ENCODE measurements at regions not wholly inside any gene's neighbourhood (a gene's known extent, or its start where the extent isn't known, plus 50 kb on each side); places are given as distances from the start of the nearest gene placed in this dataset.
"Not testable (repeated sequence)": the region's sequence is repeated elsewhere in the genome, so short reads cannot be mapped to it uniquely, and the experiment has no call there.

DNA sequence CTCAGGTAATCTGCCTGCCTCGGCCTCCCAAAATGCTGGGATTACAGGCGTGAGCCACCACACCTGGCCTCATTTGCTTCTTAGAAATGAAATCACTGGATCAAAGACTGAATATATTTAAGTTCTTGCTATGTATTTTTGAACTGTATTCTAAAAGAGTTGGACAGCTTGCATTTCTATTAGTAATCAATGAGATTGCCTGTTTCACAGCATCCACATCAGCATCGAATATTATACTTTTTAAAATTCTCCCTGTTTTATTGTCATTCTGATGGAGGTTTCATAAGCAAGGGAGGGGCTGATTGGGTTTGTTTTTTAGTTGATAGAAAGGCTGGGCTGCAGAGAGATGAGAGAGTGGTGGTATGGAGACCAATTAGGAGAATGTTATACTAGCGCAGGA lies 68.7 kb upstream of the CREB3L1 start:
- no peak overlapping the region for H3K27ac ChIP-seq (ENCODE audit: low read depth, low read length)
- H3K9ac ChIP-seq (ENCODE audit: low read depth in 1 of 2, low read length in 2 of 2) = no peak overlapping the region
- peaks cover 3 to 7% of the 10 kb centered on the region in 2 donors for H3K27me3 ChIP-seq (ENCODE audit: control insufficient read depth in 1 of 2, insufficient read depth in 2 of 2, low read length in 2 of 2)
- H3K9me3 ChIP-seq (ENCODE audit: control insufficient read depth in 1 of 2, low read length in 2 of 2) = no peaks in the 10 kb centered on the region
- no peak overlapping the region for H3K4me3 ChIP-seq (ENCODE audit: low read depth in 1 of 2, low read length in 2 of 2)
- H3K4me1 ChIP-seq (ENCODE audit: control insufficient read depth in 1 of 2, insufficient read depth in 2 of 2, low read length in 2 of 2) = no peaks in the 10 kb centered on the region
- H3K36me3 ChIP-seq (ENCODE audit: control insufficient read depth in 1 of 2, insufficient read depth in 2 of 2, low read length in 2 of 2) = no peaks in the 10 kb centered on the region

DNA sequence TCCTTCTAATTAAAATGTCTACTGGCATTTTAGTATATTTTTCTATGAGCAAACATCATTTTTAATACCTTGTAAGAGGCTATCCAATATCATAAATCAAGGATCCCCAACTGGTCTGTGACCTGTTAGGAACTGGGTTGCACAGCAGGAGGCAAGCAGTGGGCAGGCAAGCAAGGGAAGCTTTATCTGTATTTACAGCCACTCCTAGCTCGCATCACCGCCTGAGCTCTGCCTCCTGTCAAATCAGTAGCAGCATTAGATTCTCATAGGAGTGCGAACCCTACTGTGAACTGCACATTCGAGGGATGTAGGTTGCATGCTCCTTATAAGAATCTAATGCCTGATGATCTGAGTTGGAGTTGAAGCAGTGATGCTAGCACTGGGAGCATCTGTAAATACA lies 70.2 kb upstream of the CREB3L1 start:
- Histone ChIP-seq H3K9ac (ENCODE audit: low read depth in 1 of 2, low read length in 2 of 2) (no peak overlapping the region), H3K9me3 (ENCODE audit: control insufficient read depth in 1 of 2, low read length in 2 of 2) (no peaks in the 10 kb centered on the region), H3K27ac (ENCODE audit: low read depth, low read length) (no peak overlapping the region), H3K4me1 (ENCODE audit: control insufficient read depth in 1 of 2, insufficient read depth in 2 of 2, low read length in 2 of 2) (no peaks in the 10 kb centered on the region), H3K4me3 (ENCODE audit: low read depth in 1 of 2, low read length in 2 of 2) (no peak overlapping the region), H3K36me3 (ENCODE audit: control insufficient read depth in 1 of 2, insufficient read depth in 2 of 2, low read length in 2 of 2) (no peaks in the 10 kb centered on the region), H3K27me3 (ENCODE audit: control insufficient read depth in 1 of 2, insufficient read depth in 2 of 2, low read length in 2 of 2) (peaks cover 3 to 7% of the 10 kb centered on the region in 2 donors)

DNA sequence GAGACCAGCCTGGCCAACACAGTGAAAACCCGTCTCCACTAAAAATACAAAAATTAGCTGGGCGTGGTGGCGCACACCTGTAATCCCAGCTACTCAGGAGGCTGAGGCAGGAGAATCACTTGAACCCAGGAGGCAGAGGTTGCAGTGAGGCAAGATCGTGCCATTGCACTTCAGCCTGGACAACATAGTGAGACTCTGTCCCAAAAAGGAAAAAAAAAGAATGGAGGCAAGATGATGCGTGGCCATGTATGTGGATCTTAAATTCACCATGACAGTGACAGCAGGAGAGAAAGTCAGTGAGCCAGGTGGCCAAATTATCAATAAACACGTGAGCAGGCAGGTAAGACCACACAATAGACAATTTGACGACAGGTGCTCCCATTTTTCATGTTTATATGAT lies 73.0 kb upstream of the CREB3L1 start:
- H3K4me3 ChIP-seq (ENCODE audit: low read depth in 1 of 2, low read length in 2 of 2); H3K27ac ChIP-seq (ENCODE audit: low read depth, low read length); H3K9me3 ChIP-seq (ENCODE audit: control insufficient read depth in 1 of 2, low read length in 2 of 2); H3K36me3 ChIP-seq (ENCODE audit: control insufficient read depth in 1 of 2, insufficient read depth in 2 of 2, low read length in 2 of 2); H3K4me1 ChIP-seq (ENCODE audit: control insufficient read depth in 1 of 2, insufficient read depth in 2 of 2, low read length in 2 of 2); H3K9ac ChIP-seq (ENCODE audit: low read depth in 1 of 2, low read length in 2 of 2); H3K27me3 ChIP-seq (ENCODE audit: control insufficient read depth in 1 of 2, insufficient read depth in 2 of 2, low read length in 2 of 2): not testable (repeated sequence)

DNA sequence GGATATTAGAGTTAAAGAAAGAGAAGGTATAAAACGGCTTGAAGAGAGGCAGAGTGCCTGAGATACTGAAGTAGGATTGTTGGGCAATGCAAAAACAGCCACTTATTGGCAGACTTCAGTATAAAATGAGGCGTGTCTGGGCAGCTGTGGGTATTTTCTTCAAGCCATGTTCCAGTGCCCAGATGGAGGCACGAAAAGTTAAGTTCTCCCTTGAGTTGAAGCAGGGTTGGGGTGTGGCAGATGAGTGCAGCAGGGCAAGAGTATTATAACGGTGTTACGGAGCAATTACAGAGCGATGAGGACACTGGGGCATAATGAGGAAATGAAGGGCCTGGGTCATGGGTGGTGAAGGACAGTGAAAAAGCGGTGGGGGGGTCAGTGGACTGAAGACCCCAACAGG lies 73.7 kb upstream of the CREB3L1 start:
- Histone ChIP-seq H3K27me3 (ENCODE audit: control insufficient read depth in 1 of 2, insufficient read depth in 2 of 2, low read length in 2 of 2) (peaks cover 7% of the 10 kb centered on the region in 2 donors), H3K4me3 (ENCODE audit: low read depth in 1 of 2, low read length in 2 of 2) (no peak overlapping the region), H3K36me3 (ENCODE audit: control insufficient read depth in 1 of 2, insufficient read depth in 2 of 2, low read length in 2 of 2) (no peaks in the 10 kb centered on the region), H3K27ac (ENCODE audit: low read depth, low read length) (no peak overlapping the region), H3K4me1 (ENCODE audit: control insufficient read depth in 1 of 2, insufficient read depth in 2 of 2, low read length in 2 of 2) (no peaks in the 10 kb centered on the region), H3K9ac (ENCODE audit: low read depth in 1 of 2, low read length in 2 of 2) (no peak overlapping the region), H3K9me3 (ENCODE audit: control insufficient read depth in 1 of 2, low read length in 2 of 2) (no peaks in the 10 kb centered on the region)

DNA sequence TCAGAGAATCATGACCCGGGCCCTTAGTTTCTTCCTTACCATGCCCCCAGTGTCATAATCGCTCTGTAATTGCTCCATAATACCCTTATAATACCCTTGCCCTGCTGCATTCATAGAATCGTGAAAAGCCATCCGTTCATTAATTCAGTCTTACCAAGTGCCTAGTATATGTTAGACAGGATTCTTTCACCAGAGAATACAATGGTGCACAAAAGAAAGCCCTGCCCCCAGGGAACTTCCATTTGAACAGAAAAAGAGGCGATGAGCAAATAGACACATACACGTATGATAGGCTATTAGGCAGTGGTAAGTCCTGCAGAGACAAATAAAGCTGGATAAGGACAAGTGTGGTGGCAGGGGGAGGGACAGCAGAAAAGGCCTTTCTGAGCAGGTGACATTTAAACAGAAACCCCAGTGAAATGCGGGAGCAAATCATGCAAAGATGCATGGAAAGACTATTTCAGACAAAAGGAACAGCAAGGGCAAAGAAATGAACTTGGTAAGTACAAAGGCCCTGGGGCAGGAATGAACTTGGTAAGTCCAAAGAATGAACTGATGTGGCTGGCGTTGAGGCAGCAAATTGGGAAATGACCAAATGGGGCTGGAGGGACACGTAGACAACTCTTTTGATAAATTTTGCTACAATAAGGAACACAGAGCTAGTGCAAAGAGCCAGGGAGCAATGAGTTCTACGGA lies 74.6 kb upstream of the CREB3L1 start:
- Histone ChIP-seq H3K4me3 (ENCODE audit: low read depth in 1 of 2, low read length in 2 of 2) (no peak overlapping the region), H3K4me1 (ENCODE audit: control insufficient read depth in 1 of 2, insufficient read depth in 2 of 2, low read length in 2 of 2) (no peaks in the 10 kb centered on the region), H3K27me3 (ENCODE audit: control insufficient read depth in 1 of 2, insufficient read depth in 2 of 2, low read length in 2 of 2) (peaks cover 7% of the 10 kb centered on the region in 2 donors), H3K9ac (ENCODE audit: low read depth in 1 of 2, low read length in 2 of 2) (no peak overlapping the region), H3K27ac (ENCODE audit: low read depth, low read length) (no peak overlapping the region), H3K9me3 (ENCODE audit: control insufficient read depth in 1 of 2, low read length in 2 of 2) (no peaks in the 10 kb centered on the region), H3K36me3 (ENCODE audit: control insufficient read depth in 1 of 2, insufficient read depth in 2 of 2, low read length in 2 of 2) (no peaks in the 10 kb centered on the region)

DNA sequence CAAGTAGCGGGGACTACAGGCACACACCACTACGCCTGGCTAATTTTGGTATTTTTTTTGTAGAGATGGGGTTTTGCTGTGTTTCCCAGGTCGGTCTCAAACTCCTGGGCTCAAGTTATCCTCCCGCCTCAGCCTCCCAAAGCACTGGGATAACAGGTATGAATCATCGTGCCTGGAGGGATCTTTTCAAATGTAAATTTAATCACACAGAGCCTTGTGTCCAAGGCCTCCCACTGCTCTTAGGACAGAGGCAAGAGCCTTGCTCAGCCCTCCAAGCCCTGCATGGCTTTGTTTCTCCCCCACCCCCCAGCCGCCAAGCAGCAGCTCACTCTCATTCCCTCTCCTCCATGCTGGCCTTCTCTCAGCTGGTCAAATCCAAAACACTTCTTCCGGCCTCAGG lies 75.3 kb upstream of the CREB3L1 start:
- Histone ChIP-seq H3K4me1 (ENCODE audit: control insufficient read depth in 1 of 2, insufficient read depth in 2 of 2, low read length in 2 of 2) (no peaks in the 10 kb centered on the region), H3K9ac (ENCODE audit: low read depth in 1 of 2, low read length in 2 of 2) (no peak overlapping the region), H3K27ac (ENCODE audit: low read depth, low read length) (no peak overlapping the region), H3K36me3 (ENCODE audit: control insufficient read depth in 1 of 2, insufficient read depth in 2 of 2, low read length in 2 of 2) (no peaks in the 10 kb centered on the region), H3K27me3 (ENCODE audit: control insufficient read depth in 1 of 2, insufficient read depth in 2 of 2, low read length in 2 of 2) (peaks cover 7% of the 10 kb centered on the region in 2 donors), H3K4me3 (ENCODE audit: low read depth in 1 of 2, low read length in 2 of 2) (no peak overlapping the region), H3K9me3 (ENCODE audit: control insufficient read depth in 1 of 2, low read length in 2 of 2) (no peaks in the 10 kb centered on the region)

DNA sequence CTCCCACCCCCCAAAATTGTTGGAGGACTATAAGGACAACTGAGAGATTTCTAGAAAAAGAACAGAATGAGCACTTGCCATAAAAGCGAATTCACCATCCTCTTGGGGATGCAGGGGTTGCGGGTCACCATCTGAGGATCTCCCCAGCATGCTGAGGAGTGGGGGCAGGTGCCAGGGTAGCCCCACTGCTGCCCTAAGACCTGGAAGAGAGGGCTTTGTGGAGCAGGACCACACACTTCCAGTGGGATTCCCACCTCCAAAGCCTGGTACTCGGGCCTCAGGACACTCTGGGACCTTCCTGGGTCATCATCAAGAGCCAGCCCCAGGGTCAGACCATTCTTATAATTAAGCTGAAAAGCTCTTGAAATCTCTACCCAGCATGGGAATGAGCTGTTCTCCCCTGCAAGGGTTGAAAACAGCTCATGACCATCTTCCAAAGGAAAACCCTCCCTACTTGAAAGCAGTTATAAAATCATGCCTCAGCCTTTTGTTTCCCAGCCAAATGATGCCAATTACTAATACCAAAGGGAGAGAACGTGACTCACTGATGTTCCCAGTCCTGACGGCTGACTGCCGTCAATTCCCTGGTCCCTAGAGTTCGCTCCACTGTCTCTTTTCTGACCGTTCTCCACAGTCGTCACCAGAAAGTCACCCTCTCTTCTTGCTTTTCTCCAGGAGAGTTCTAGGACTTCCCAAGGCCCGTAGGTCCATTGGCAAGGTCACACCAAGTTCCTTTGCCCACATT lies 76.8 kb upstream of the CREB3L1 start:
- peaks cover 7% of the 10 kb centered on the region in 2 donors for H3K27me3 ChIP-seq (ENCODE audit: control insufficient read depth in 1 of 2, insufficient read depth in 2 of 2, low read length in 2 of 2)
- H3K27ac ChIP-seq (ENCODE audit: low read depth, low read length) = no peak overlapping the region
- H3K9me3 ChIP-seq (ENCODE audit: control insufficient read depth in 1 of 2, low read length in 2 of 2) = no peaks in the 10 kb centered on the region
- H3K36me3 ChIP-seq (ENCODE audit: control insufficient read depth in 1 of 2, insufficient read depth in 2 of 2, low read length in 2 of 2) = no peaks in the 10 kb centered on the region
- H3K9ac ChIP-seq (ENCODE audit: low read depth in 1 of 2, low read length in 2 of 2) = no peak overlapping the region
- no peaks in the 10 kb centered on the region for H3K4me1 ChIP-seq (ENCODE audit: control insufficient read depth in 1 of 2, insufficient read depth in 2 of 2, low read length in 2 of 2)
- no peak overlapping the region for H3K4me3 ChIP-seq (ENCODE audit: low read depth in 1 of 2, low read length in 2 of 2)

DNA sequence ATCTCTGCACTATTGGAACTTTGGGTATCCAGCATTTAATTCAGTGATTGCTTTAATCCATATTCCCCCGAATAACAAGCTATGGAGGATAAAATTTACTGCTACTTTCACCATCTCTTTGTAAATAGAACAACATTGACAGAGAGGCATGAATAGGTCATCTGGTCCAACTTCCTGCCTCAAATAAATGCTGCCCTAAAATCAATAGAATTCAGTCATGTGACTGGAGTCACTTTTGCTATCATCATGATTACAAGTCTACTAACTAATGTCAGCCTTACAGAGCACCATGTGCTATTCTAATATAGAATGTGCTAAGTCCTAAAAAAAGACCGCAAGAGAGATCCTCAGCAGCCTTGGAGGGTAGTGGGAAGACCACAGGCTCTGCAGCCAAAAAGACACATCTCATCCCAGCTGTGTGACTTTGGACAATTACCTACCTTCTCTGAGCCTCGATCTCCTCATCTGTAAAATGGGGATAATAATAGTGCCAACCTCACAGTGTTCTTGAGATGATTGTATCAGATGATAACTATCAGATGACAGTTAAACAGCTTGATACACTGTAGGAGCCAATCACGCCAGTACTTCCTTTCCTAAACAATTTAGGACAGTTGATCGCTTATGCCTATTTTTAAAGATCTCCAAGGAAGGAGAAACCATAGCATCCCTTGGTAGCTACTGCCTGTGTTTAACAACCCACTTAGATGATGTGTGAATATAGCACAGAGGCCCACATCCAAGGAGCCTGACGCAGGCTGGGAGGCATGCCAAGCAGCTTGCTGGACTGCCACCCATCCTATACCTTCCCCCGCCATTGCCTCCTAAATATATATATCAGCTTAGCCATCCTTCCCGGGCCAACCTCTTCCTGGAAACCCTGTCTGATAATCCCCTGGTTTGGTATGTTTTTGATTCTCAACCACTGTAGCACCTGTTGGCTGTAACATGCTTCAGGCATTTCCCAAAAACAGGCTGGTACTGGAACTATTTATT lies 77.3 kb upstream of the PHF21A start:
- no peak overlapping the region for H3K9ac ChIP-seq (ENCODE audit: low read depth in 1 of 2, low read length in 2 of 2)
- H3K9me3 ChIP-seq (ENCODE audit: control insufficient read depth in 1 of 2, low read length in 2 of 2) = no peaks in the 10 kb centered on the region
- H3K36me3 ChIP-seq (ENCODE audit: control insufficient read depth in 1 of 2, insufficient read depth in 2 of 2, low read length in 2 of 2) = no peaks in the 10 kb centered on the region
- no peak overlapping the region for H3K27ac ChIP-seq (ENCODE audit: low read depth, low read length)
- H3K4me1 ChIP-seq (ENCODE audit: control insufficient read depth in 1 of 2, insufficient read depth in 2 of 2, low read length in 2 of 2) = no peaks in the 10 kb centered on the region
- H3K4me3 ChIP-seq (ENCODE audit: low read depth in 1 of 2, low read length in 2 of 2) = no peak overlapping the region
- H3K27me3 ChIP-seq (ENCODE audit: control insufficient read depth in 1 of 2, insufficient read depth in 2 of 2, low read length in 2 of 2) = peaks cover 0 to 3% of the 10 kb centered on the region in 2 donors

DNA sequence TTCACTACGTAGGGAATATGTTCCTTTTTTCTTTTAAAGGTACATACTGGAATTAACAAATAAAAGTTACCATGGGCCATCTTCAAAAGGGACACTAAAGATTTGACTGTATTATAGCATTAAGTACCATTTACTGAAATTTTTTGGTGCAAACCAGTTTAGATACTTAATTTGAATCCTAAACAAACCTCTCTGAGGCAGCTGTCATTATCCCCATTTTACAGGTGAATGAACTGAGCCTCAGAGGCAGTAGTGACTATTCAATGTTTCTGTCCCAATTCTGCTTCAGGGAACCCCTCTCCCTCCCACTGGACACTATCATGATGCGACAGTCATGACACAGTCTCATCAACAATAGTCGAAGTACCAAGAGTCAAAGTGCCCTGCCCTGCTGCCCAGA lies 76.2 kb upstream of the PHF21A start:
- no peaks in the 10 kb centered on the region for H3K4me1 ChIP-seq (ENCODE audit: control insufficient read depth in 1 of 2, insufficient read depth in 2 of 2, low read length in 2 of 2)
- peaks cover 0 to 6% of the 10 kb centered on the region in 2 donors for H3K27me3 ChIP-seq (ENCODE audit: control insufficient read depth in 1 of 2, insufficient read depth in 2 of 2, low read length in 2 of 2)
- no peak overlapping the region for H3K4me3 ChIP-seq (ENCODE audit: low read depth in 1 of 2, low read length in 2 of 2)
- H3K36me3 ChIP-seq (ENCODE audit: control insufficient read depth in 1 of 2, insufficient read depth in 2 of 2, low read length in 2 of 2) = no peaks in the 10 kb centered on the region
- no peak overlapping the region for H3K9ac ChIP-seq (ENCODE audit: low read depth in 1 of 2, low read length in 2 of 2)
- no peak overlapping the region for H3K27ac ChIP-seq (ENCODE audit: low read depth, low read length)
- H3K9me3 ChIP-seq (ENCODE audit: control insufficient read depth in 1 of 2, low read length in 2 of 2) = no peaks in the 10 kb centered on the region

DNA sequence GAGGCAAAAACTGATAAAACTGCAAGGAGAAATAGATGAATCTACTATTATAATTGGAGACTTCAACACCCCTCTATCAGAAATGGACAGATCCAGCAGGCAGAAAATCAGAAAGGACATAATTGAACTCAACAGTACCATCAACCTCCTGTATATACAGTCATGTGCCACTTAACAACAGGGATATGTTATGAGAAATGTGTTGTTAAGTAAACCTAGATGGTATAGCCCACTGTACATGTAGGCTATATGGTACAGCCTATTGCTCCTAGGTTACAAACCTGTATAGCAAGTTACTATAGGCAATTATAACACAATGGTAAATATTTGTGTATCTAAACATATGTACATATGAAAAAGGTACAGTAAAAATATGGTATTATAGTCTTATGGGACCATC lies 66.8 kb upstream of the PHF21A start:
- Histone ChIP-seq H3K27ac (ENCODE audit: low read depth, low read length) (no peak overlapping the region), H3K36me3 (ENCODE audit: control insufficient read depth in 1 of 2, insufficient read depth in 2 of 2, low read length in 2 of 2) (no peaks in the 10 kb centered on the region), H3K4me1 (ENCODE audit: control insufficient read depth in 1 of 2, insufficient read depth in 2 of 2, low read length in 2 of 2) (no peaks in the 10 kb centered on the region), H3K27me3 (ENCODE audit: control insufficient read depth in 1 of 2, insufficient read depth in 2 of 2, low read length in 2 of 2) (peaks cover 0 to 2% of the 10 kb centered on the region in 2 donors), H3K9ac (ENCODE audit: low read depth in 1 of 2, low read length in 2 of 2) (no peak overlapping the region), H3K4me3 (ENCODE audit: low read depth in 1 of 2, low read length in 2 of 2) (no peak overlapping the region), H3K9me3 (ENCODE audit: control insufficient read depth in 1 of 2, low read length in 2 of 2) (peaks cover 0 to 3% of the 10 kb centered on the region in 2 donors)
